Fibroblast of the aortic adventitia (primary cell): ENCODE measurements at regions not wholly inside any gene's neighbourhood (a gene's known extent, or its start where the extent isn't known, plus 50 kb on each side); places are given as distances from the start of the nearest gene placed in this dataset.

Experiments used
- DNase-seq: peaks from one replicate; pipeline ENCODE4 v3.0.0-alpha.2; 2010; ENCODE audit warnings: low read depth
- H3K4me3 ChIP-seq: 2 replicates; pipeline ENCODE4 v1.5.1; 2011; ENCODE audit warnings: low read depth, mild to moderate bottlenecking, control low read depth, low read length, moderate library complexity
- TF ChIP-seq, protein P1 (sequence below): IDR thresholded peaks from 2 replicates; pipeline ENCODE4 v1.5.1; 2011; ENCODE audit warnings: mild to moderate bottlenecking, low read length, control low read depth, inconsistent platforms; ENCODE audit not compliant: insufficient read depth

GRCh38 chr13:111904701-111905608 lies 162.0 kb upstream of the SOX1 start:
- no peak overlapping the region for H3K4me3 ChIP-seq
- TF ChIP-seq, protein P1, sequence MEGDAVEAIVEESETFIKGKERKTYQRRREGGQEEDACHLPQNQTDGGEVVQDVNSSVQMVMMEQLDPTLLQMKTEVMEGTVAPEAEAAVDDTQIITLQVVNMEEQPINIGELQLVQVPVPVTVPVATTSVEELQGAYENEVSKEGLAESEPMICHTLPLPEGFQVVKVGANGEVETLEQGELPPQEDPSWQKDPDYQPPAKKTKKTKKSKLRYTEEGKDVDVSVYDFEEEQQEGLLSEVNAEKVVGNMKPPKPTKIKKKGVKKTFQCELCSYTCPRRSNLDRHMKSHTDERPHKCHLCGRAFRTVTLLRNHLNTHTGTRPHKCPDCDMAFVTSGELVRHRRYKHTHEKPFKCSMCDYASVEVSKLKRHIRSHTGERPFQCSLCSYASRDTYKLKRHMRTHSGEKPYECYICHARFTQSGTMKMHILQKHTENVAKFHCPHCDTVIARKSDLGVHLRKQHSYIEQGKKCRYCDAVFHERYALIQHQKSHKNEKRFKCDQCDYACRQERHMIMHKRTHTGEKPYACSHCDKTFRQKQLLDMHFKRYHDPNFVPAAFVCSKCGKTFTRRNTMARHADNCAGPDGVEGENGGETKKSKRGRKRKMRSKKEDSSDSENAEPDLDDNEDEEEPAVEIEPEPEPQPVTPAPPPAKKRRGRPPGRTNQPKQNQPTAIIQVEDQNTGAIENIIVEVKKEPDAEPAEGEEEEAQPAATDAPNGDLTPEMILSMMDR, result no peak
- DNase-seq, result no peak

DNA sequence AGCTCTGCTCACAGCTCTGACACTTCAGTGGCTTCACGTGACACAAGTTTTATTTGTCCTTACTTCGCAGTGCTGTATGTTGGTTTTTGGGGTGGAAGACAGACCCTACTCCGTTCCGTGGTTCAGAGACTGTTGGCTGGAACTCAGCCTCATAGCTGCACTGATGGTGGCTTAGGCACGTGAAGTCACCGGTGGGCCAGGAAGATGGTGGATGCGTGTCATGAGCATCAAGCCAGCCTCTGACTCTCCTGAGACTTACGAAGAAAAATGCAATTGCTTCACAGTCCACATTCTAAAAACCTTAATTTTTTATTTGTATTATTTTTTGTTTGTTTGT lies 161.4 kb upstream of the SOX1 start:
- no peak overlapping the region for H3K4me3 ChIP-seq
- DNase-seq, result no peak
- TF ChIP-seq, protein P1, result no peak

- TF ChIP-seq, protein P1, result no peak
- H3K4me3 ChIP-seq, result no peak overlapping the region
- no peak for DNase-seq
Measured at GRCh38 chr13:111906306-111906705, 160.6 kb upstream of the SOX1 start.

DNA sequence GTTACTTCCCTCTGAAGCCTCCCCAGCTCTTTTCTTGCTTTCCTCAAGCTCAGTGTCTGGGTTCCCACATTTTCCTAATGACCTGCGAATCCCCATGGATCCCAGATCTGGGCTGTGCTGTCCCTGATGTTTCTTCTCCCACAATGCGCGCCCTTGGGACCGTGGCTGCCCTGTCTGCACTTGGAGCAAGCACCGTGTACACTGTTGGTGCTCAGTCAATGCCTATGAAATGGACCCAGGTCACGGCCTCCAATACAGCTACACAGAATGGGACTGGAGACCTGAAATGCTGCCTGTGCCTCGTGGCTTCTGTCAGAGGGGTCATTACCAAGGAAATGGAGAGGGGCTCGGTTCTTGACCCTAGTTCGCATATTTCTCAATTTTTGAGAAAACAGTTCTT lies 160.1 kb upstream of the SOX1 start:
- TF ChIP-seq, protein P1, result no peak
- H3K4me3 ChIP-seq, result no peak overlapping the region
- DNase-seq, result no peak

DNA sequence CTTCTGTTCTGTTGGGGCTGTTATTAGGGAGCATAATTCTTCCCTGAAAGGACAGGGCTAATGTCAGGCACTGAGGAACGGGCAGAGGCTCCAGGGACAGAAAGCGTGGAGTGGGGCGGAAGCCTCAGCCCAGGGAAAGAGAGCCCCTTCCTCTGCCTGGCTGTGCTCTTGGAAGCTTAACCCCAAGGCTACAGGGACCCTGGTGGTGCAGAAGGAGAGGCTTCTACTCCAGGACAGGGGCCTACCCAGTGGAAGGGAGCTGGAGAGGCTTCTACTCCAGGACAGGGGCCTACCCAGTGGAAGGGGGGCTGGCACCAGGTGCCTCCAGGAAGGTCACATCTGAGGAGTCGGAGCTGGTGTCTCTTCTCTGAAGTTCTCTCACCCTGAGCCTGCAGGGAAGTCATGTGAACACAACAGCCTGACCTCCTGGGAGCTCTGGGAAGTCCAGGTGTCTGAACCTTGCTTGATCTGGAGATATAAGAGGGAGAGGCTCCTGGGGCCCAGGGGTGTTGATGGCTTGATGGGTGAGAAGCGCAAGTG lies 159.5 kb upstream of the SOX1 start:
- DNase-seq, result no peak
- TF ChIP-seq, protein P1, result no peak
- H3K4me3 ChIP-seq, result no peak overlapping the region

- TF ChIP-seq, protein P1, result no peak
- no peak for DNase-seq
- H3K4me3 ChIP-seq, result no peak overlapping the region
Measured at GRCh38 chr13:111908361-111908760, 158.6 kb upstream of the SOX1 start.

DNA sequence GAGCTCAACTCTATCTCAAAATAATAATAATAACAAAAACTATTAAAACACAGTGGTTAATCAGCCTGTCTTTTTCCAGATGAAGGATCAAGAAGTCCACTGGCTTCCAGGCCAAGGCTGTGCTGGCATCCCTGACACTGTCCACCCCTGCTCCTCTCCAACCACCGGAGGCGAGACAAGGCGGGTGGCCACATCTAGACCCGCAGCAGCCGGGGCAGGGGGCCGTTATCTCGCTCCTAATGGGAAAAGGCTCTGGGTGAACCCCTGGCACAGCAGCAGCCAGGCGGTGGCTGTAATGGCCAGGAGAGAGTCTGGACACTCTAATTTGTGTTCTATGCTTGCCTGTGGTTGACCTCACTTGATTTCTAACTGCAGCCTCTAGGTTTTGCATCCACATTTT lies 158.0 kb upstream of the SOX1 start:
- no peak for DNase-seq
- TF ChIP-seq, protein P1, result no peak
- no peak overlapping the region for H3K4me3 ChIP-seq
